ENCODE measurements at regions not wholly inside any gene's neighbourhood (a gene's known extent, or its start where the extent isn't known, plus 50 kb on each side); places are given as distances from the start of the nearest gene placed in this dataset.
"Not testable (repeated sequence)": the region's sequence is repeated elsewhere in the genome, so short reads cannot be mapped to it uniquely, and the experiment has no call there.

DNA sequence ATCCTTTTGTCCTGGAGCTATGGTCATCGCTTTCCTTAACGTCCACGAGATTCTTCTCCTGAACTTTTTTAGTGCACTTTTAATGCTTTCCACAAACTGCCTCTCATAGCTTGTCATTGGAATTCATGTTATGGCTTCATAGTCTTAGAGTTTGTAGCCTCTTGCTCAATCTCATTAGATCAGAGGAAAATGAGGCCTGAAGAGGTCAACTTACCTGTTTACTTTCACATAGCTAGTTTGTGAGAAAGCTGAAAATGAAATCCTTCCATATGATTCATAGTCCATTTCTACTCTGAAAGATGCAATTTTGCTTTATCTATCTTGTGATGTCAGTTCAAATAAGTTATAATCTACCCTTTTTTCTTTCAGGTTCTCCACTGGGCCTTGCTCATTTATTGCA lies 1747.2 kb upstream of the RAG2 start:
- H3K27me3 ChIP-seq (ENCODE audit: control insufficient read depth, insufficient read depth, low read length, poor library complexity, severe bottlenecking): no peaks in the 10 kb centered on the region
- H3K36me3 ChIP-seq (ENCODE audit: control insufficient read depth, insufficient read depth, low read length): no peaks in the 10 kb centered on the region
- H3K27ac ChIP-seq (ENCODE audit: insufficient read depth, low read depth, low read length, poor library complexity, severe bottlenecking): no peak overlapping the region
- no peaks in the 10 kb centered on the region for H3K9me3 ChIP-seq (ENCODE audit: control insufficient read depth, low read length)
- H3K4me3 ChIP-seq (ENCODE audit: insufficient read depth, low read depth, low read length): no peak overlapping the region
- no peaks in the 10 kb centered on the region for H3K4me1 ChIP-seq (ENCODE audit: control insufficient read depth, insufficient read depth, low read length)
- 94 to 95% methylated on average over 3 of the region's 3 CpGs for WGBS, 2 experiments

DNA sequence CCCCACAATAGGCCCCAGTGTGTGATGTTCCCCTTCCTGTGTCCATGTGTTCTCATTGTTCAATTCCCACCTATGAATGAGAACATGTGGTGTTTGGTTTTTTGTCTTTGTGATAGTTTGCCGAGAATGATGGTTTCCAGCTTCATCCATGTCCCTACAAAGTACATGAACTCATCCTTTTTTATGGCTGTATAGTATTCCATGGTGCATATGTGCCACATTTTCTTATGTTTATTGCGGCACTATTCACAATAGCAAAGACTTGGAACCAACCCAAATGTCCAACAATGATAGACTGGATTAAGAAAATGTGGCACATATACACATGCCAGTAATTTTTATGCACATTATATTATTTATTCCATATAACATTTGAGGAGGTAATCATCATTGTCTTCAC lies 1743.6 kb upstream of the RAG2 start:
- 100% methylated on average over 1 of the region's 2 CpGs; no CpG with 5 or more reads in 1 of the 2 experiments for WGBS, 2 experiments
- H3K27me3 ChIP-seq (ENCODE audit: control insufficient read depth, insufficient read depth, low read length, poor library complexity, severe bottlenecking); H3K9me3 ChIP-seq (ENCODE audit: control insufficient read depth, low read length); H3K4me1 ChIP-seq (ENCODE audit: control insufficient read depth, insufficient read depth, low read length); H3K36me3 ChIP-seq (ENCODE audit: control insufficient read depth, insufficient read depth, low read length); H3K27ac ChIP-seq (ENCODE audit: insufficient read depth, low read depth, low read length, poor library complexity, severe bottlenecking); H3K4me3 ChIP-seq (ENCODE audit: insufficient read depth, low read depth, low read length): not testable (repeated sequence)

DNA sequence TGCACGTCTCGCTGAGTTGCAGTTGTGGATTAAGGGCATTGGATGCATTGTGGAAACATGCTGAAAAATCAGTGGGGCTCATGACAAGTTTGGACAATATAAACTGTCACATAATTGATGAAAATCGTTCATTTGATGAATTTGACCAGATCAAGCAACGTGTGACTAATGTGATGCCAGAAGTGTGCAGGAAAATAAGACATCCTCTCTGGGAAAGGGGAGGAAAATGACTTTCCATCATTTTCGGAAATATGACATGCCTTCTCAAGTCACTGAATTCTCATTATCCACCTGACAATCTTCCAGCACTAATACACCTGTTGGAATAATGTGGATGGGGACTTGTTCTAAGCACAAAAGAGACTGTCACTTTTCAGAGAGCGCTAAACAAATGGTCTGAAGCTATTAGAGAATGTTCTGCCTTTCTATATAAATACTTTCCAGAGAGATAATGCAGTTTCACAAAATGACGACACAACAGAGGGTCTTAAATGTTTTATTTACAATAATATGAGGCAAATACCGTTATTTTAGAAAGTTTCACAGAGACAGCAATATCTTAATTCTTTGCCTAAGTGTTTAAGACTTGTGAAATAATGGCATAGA lies 1741.9 kb upstream of the RAG2 start:
- no peak overlapping the region for H3K27ac ChIP-seq (ENCODE audit: insufficient read depth, low read depth, low read length, poor library complexity, severe bottlenecking)
- no peaks in the 10 kb centered on the region for H3K4me1 ChIP-seq (ENCODE audit: control insufficient read depth, insufficient read depth, low read length)
- WGBS, 2 experiments: 92 to 95% methylated on average over 6 to 8 of the region's 8 CpGs
- H3K9me3 ChIP-seq (ENCODE audit: control insufficient read depth, low read length): no peaks in the 10 kb centered on the region
- no peaks in the 10 kb centered on the region for H3K36me3 ChIP-seq (ENCODE audit: control insufficient read depth, insufficient read depth, low read length)
- H3K4me3 ChIP-seq (ENCODE audit: insufficient read depth, low read depth, low read length): no peak overlapping the region
- no peaks in the 10 kb centered on the region for H3K27me3 ChIP-seq (ENCODE audit: control insufficient read depth, insufficient read depth, low read length, poor library complexity, severe bottlenecking)

DNA sequence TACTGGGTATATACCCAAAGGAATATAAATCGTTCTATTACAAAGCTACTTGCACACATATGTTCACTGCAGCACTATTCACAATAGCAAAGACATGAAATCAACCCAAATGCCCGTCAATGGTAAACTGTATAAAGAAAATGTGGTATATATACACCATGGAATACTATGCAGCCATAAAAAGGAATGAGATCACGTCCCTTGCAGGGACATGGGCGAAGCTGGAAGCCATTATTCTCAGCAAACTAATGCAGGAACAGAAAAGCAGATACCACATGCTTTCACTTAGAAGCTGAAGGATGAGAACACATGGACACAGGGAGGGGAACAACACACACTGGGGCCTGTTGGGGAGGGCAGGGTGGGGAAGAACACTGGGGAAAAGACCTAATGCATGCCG lies 1740.0 kb upstream of the RAG2 start:
- H3K27ac ChIP-seq (ENCODE audit: insufficient read depth, low read depth, low read length, poor library complexity, severe bottlenecking); H3K4me3 ChIP-seq (ENCODE audit: insufficient read depth, low read depth, low read length); H3K36me3 ChIP-seq (ENCODE audit: control insufficient read depth, insufficient read depth, low read length); H3K9me3 ChIP-seq (ENCODE audit: control insufficient read depth, low read length); H3K27me3 ChIP-seq (ENCODE audit: control insufficient read depth, insufficient read depth, low read length, poor library complexity, severe bottlenecking); H3K4me1 ChIP-seq (ENCODE audit: control insufficient read depth, insufficient read depth, low read length): not testable (repeated sequence)
- WGBS, 2 experiments: 92 to 95% methylated on average over 5 of the region's 5 CpGs

DNA sequence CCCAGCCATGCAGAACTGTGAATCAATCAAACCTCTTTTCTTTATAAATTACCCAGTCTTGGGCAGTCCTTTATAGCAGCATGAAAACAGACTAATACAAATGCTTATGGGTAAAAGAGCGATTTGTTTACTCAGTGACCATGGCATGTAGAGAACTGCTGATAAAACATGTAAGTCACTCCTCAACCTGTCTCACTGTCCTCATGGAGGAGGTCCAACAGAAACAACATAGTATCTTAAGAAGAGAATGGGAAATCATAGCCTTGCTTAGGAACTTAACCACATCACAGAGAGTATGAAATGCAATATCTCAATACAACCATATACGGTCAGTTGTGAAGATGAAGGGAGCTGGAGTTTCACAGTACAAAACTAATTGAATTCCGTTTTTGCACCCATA lies 1734.0 kb upstream of the RAG2 start:
- no peaks in the 10 kb centered on the region for H3K36me3 ChIP-seq (ENCODE audit: control insufficient read depth, insufficient read depth, low read length)
- WGBS, 2 experiments: 84 to 93% methylated on average over 3 of the region's 3 CpGs
- H3K27ac ChIP-seq (ENCODE audit: insufficient read depth, low read depth, low read length, poor library complexity, severe bottlenecking): no peak overlapping the region
- no peaks in the 10 kb centered on the region for H3K4me1 ChIP-seq (ENCODE audit: control insufficient read depth, insufficient read depth, low read length)
- H3K27me3 ChIP-seq (ENCODE audit: control insufficient read depth, insufficient read depth, low read length, poor library complexity, severe bottlenecking): no peaks in the 10 kb centered on the region
- H3K4me3 ChIP-seq (ENCODE audit: insufficient read depth, low read depth, low read length): no peak overlapping the region
- no peaks in the 10 kb centered on the region for H3K9me3 ChIP-seq (ENCODE audit: control insufficient read depth, low read length)

DNA sequence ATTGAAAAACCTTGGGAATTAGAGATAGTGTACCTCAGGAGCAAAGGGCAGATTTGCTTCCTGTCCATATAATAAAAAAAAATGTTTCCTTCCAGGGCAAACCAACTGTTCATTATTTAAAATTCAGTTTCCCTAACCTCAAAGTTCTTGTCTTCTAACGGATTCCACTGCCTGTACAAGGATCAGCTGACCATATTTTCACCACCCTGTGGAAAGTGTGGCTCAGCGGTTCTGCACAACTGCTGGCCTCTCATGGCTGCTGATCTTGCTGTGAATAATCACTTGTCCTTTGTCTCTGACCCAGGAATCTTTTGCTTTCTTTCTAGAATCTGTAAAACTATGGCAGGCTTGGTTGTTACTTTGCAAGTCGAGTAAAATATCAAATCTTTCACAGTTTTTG lies 1732.5 kb upstream of the RAG2 start:
- Histone ChIP-seq H3K4me3 (ENCODE audit: insufficient read depth, low read depth, low read length) (no peak overlapping the region), H3K4me1 (ENCODE audit: control insufficient read depth, insufficient read depth, low read length) (no peaks in the 10 kb centered on the region), H3K27ac (ENCODE audit: insufficient read depth, low read depth, low read length, poor library complexity, severe bottlenecking) (no peak overlapping the region), H3K9me3 (ENCODE audit: control insufficient read depth, low read length) (no peaks in the 10 kb centered on the region), H3K36me3 (ENCODE audit: control insufficient read depth, insufficient read depth, low read length) (no peaks in the 10 kb centered on the region), H3K27me3 (ENCODE audit: control insufficient read depth, insufficient read depth, low read length, poor library complexity, severe bottlenecking) (no peaks in the 10 kb centered on the region)
- WGBS, 2 experiments: 86 to 95% methylated on average over 3 of the region's 3 CpGs

DNA sequence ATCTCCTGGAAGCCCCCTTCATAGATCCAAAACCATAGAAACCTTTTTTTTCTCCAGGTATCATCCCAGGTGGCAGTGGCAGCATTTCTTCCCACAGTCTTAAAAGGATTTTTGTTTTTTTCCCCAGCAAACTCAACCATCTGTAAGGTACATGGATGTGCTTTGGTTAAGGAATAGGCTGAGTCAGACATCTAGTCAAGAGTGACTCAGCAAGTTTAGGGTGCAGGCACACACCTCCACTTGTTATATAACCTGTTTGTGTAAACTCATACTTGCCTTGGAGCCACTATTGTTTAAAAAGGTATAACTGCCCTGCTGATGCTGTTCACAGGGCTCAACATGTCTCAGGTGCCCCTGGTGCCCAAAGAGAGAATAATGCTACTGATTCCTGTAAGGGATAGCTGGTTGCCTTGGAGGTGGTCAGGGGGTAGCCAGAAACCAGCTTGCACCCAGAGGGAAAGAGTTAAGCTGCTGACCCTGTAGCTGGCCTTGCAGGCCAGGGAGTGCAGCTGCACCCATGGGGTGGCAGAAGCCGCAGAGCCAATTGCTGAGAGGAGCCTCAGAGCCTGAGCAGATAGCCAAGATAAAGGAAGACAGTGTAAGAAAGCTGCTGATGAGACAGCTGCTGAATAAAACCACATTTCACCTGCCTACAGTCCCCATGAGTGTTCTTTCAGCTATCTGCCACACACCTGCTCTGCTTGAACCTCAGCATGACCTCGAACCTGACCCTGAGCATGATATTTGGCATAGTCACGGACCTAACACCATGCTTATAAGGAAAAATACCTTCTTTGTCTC lies 1726.1 kb upstream of the RAG2 start:
- no peaks in the 10 kb centered on the region for H3K27me3 ChIP-seq (ENCODE audit: control insufficient read depth, insufficient read depth, low read length, poor library complexity, severe bottlenecking)
- 38 to 60% methylated on average over 2 to 3 of the region's 3 CpGs for WGBS, 2 experiments
- H3K4me3 ChIP-seq (ENCODE audit: insufficient read depth, low read depth, low read length): no peak overlapping the region
- no peaks in the 10 kb centered on the region for H3K36me3 ChIP-seq (ENCODE audit: control insufficient read depth, insufficient read depth, low read length)
- H3K4me1 ChIP-seq (ENCODE audit: control insufficient read depth, insufficient read depth, low read length): no peaks in the 10 kb centered on the region
- H3K27ac ChIP-seq (ENCODE audit: insufficient read depth, low read depth, low read length, poor library complexity, severe bottlenecking): no peak overlapping the region
- H3K9me3 ChIP-seq (ENCODE audit: control insufficient read depth, low read length): no peaks in the 10 kb centered on the region

DNA sequence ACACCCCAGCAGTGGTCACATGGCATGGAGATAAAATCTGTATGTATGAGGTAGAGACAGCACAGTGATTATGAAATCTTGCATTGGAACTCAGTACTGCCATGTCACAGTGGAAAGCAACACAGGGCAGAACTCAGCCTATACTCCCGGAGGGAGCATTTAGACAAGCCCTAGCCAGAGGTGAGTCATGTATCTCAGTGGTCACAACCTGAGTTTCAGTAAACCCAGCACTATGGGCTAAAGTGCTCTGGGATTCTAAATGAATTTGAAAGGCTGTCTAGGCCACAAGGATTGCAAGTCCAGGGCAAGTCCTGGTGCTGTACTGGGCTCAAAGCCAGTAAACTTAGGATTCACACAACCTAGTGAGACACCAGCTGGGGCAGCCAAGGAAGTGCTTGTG lies 1717.1 kb upstream of the RAG2 start:
- 98 to 100% methylated on average over 1 of the region's 1 CpG for WGBS, 2 experiments
- H3K4me3 ChIP-seq (ENCODE audit: insufficient read depth, low read depth, low read length): no peak overlapping the region

DNA sequence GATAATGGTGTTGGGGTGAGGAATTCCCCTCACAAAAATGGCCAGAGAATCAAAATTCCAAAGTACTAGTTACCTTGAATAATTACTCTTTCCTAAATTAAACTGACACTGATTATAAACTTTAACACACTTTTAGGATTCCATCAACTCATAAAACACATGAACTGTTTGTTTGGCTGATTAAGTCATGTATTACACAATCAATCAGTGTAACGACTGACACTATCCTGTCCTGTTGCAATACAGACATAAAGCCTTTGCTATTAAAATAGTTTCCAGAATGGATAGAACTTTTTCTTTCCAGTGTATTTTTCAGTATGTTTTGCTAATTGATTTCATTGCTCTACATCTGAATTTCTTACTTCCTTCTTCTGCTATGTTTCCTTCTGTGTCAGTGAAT lies 1709.4 kb upstream of the RAG2 start:
- WGBS, 2 experiments: 92% methylated on average over 1 of the region's 1 CpG; no CpG with 5 or more reads in 1 of the 2 experiments

More for the DNA sequence above, 1717.1 kb upstream of the RAG2 start:
- Histone ChIP-seq H3K27ac (ENCODE audit: insufficient read depth, low read depth, low read length, poor library complexity, severe bottlenecking) (no peak overlapping the region), H3K36me3 (ENCODE audit: control insufficient read depth, insufficient read depth, low read length) (no peaks in the 10 kb centered on the region), H3K4me1 (ENCODE audit: control insufficient read depth, insufficient read depth, low read length) (no peaks in the 10 kb centered on the region), H3K9me3 (ENCODE audit: control insufficient read depth, low read length) (no peaks in the 10 kb centered on the region), H3K27me3 (ENCODE audit: control insufficient read depth, insufficient read depth, low read length, poor library complexity, severe bottlenecking) (no peaks in the 10 kb centered on the region)

DNA sequence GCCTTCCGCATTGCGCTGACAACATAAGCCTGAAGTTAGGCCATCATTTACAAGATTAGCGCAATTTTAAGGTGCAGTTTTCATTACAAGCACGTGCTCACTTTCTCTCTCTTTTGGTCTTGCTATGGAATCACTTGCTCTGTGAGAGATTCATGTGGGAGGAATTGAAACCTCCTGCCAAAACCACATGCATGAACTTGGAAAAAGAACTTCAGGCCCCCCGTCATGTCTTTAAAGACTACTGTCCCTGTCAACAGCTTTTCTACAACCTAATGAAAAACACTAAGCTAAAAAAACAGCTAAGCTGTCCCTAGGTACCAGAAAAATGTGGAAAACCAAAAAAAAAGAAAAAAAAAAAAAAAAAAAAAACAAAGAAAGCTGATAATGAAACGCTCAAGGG lies 1707.6 kb upstream of the RAG2 start:
- no peaks in the 10 kb centered on the region for H3K27me3 ChIP-seq (ENCODE audit: control insufficient read depth, insufficient read depth, low read length, poor library complexity, severe bottlenecking)
- H3K9me3 ChIP-seq (ENCODE audit: control insufficient read depth, low read length): no peaks in the 10 kb centered on the region
- 94 to 95% methylated on average over 5 to 6 of the region's 6 CpGs for whole genome bisulfite sequencing, 2 experiments
- H3K36me3 ChIP-seq (ENCODE audit: control insufficient read depth, insufficient read depth, low read length): no peaks in the 10 kb centered on the region
- H3K27ac ChIP-seq (ENCODE audit: insufficient read depth, low read depth, low read length, poor library complexity, severe bottlenecking): no peak overlapping the region
- H3K4me3 ChIP-seq (ENCODE audit: insufficient read depth, low read depth, low read length): no peak overlapping the region
- H3K4me1 ChIP-seq (ENCODE audit: control insufficient read depth, insufficient read depth, low read length): no peaks in the 10 kb centered on the region

More for the DNA sequence above, 1709.4 kb upstream of the RAG2 start:
- Histone ChIP-seq H3K4me3 (ENCODE audit: insufficient read depth, low read depth, low read length) (no peak overlapping the region), H3K4me1 (ENCODE audit: control insufficient read depth, insufficient read depth, low read length) (no peaks in the 10 kb centered on the region), H3K27me3 (ENCODE audit: control insufficient read depth, insufficient read depth, low read length, poor library complexity, severe bottlenecking) (no peaks in the 10 kb centered on the region), H3K27ac (ENCODE audit: insufficient read depth, low read depth, low read length, poor library complexity, severe bottlenecking) (no peak overlapping the region), H3K36me3 (ENCODE audit: control insufficient read depth, insufficient read depth, low read length) (no peaks in the 10 kb centered on the region), H3K9me3 (ENCODE audit: control insufficient read depth, low read length) (no peaks in the 10 kb centered on the region)
